K562 (cell line): ENCODE measurements at regions not wholly inside any gene's neighbourhood (a gene's known extent, or its start where the extent isn't known, plus 50 kb on each side); places are given as distances from the start of the nearest gene placed in this dataset.

Source experiments
- ATAC-seq: fragments of 200-7000 bp; cut with Tn5 transposase; 3 replicates; pipeline ENCODE4 v1.9.1; 2020; ENCODE audit warnings: moderate library complexity
- BruUV-seq: library from RNA; stranded (reverse); fragments of 400-500 nt; replicated peaks from 2 replicates; lab custom pipeline; 2021; lab: Mats Ljungman, UMichigan
- CTCF ChIA-PET: fragments of 300-600 bp; formaldehyde crosslinking; extraction: SDS; loops from one replicate; lab custom pipeline; 2021; ENCODE audit warnings: low intra/inter-chr PET ratio; lab: Yijun Ruan, JAX
- POLR2A ChIA-PET: fragments of 300-600, 350-650 bp; sonication (Branson Sonifier 250); formaldehyde crosslinking; extraction: SDS; loops from one replicate; lab custom pipeline; 2021; ENCODE audit warnings: antibody characterized with exemption, inconsistent platforms; lab: Yijun Ruan, JAX
- DNase-seq, 4 experiments: peaks; one replicate each; pipeline versions ENCODE4 v3.0.0 to v3.0.0-alpha.2; 2011 to 2018; ENCODE audit warnings: low spot score in 3 of 4, mixed read lengths in 3 of 4; ENCODE audit errors: extremely low read depth in 1 of 4
- FAIRE-seq: peaks from 2 replicates; lab custom pipeline; 2011; peaks lifted over from hg19 to GRCh38; lab: Jason Lieb, UNC
- H2AFZ ChIP-seq: 2 replicates; pipeline ENCODE4 v1.6.0; 2011; ENCODE audit warnings: low read depth, low read length, control low read depth, inconsistent platforms
- H3K27ac ChIP-seq: fragments of 200-600 bp; 3 replicates; pipeline ENCODE4 v1.8.0; 2011; ENCODE audit warnings: low read depth, mild to moderate bottlenecking, control low read depth, inconsistent platforms, low read length, moderate library complexity, mixed read lengths; ENCODE audit errors: extremely low read depth
- H3K27me3 ChIP-seq, 2 experiments: fragments of 300-600 bp in 1 of 2; 2 replicates in 1 of 2; 3 replicates in 1 of 2; pipeline versions ENCODE4 v1.6.0 to v1.8.0; 2011; ENCODE audit warnings: inconsistent platforms in 2 of 2, low read length in 2 of 2, mild to moderate bottlenecking in 1 of 2, mixed read lengths in 1 of 2, moderate library complexity in 1 of 2; ENCODE audit not compliant: control insufficient read depth in 2 of 2, insufficient read depth in 2 of 2
- H3K36me3 ChIP-seq: fragments of 300-600 bp; 3 replicates; pipeline ENCODE4 v1.8.0; 2011; ENCODE audit warnings: mild to moderate bottlenecking, low read length, inconsistent platforms; ENCODE audit not compliant: control insufficient read depth, insufficient read depth
- H3K4me1 ChIP-seq, 2 experiments: fragments of 200-600 bp in 1 of 2; replicated peaks in 1 of 2; 2 replicates in 1 of 2; 3 replicates in 1 of 2; pipeline versions ENCODE4 v1.5.1 to v1.8.0; 2011; ENCODE audit warnings: inconsistent platforms in 2 of 2, low read length in 2 of 2, mild to moderate bottlenecking in 1 of 2, mixed read lengths in 1 of 2, moderate library complexity in 1 of 2; ENCODE audit not compliant: control insufficient read depth in 2 of 2, insufficient read depth in 2 of 2
- H3K4me2 ChIP-seq: 2 replicates; pipeline ENCODE4 v1.6.1; 2011; ENCODE audit warnings: low read length, control low read depth, inconsistent platforms, mixed read lengths; ENCODE audit not compliant: insufficient read depth
- H3K4me3 ChIP-seq: fragments of 200-600 bp; sonication (generic), shearing (Covaris generic); 2 replicates; pipeline ENCODE4 v1.5.1; 2016; ENCODE audit warnings: control low read depth, inconsistent platforms
- H3K79me2 ChIP-seq: fragments of 200-600 bp; 3 replicates; pipeline ENCODE4 v1.8.0; 2011; ENCODE audit warnings: low read length, inconsistent platforms; ENCODE audit not compliant: control insufficient read depth, insufficient read depth
- H3K9ac ChIP-seq, 2 experiments: 2 replicates each; pipeline versions ENCODE4 v1.6.0 to v1.6.1; 2011; ENCODE audit warnings: low read depth in 2 of 2, low read length in 2 of 2, control low read depth in 1 of 2, inconsistent platforms in 1 of 2, mild to moderate bottlenecking in 1 of 2, mixed read lengths in 1 of 2; ENCODE audit not compliant: insufficient read depth in 1 of 2
- H3K9me1 ChIP-seq: one replicate; pipeline ENCODE4 v1.6.0; 2011; ENCODE audit warnings: inconsistent platforms, mild to moderate bottlenecking, low read length, moderate library complexity; ENCODE audit not compliant: control insufficient read depth, insufficient read depth
- H3K9me3 ChIP-seq: replicated peaks from 2 replicates; pipeline ENCODE4 v1.5.1; 2011; ENCODE audit warnings: low read depth, low read length, inconsistent platforms; ENCODE audit not compliant: control insufficient read depth, insufficient read depth
- H4K20me1 ChIP-seq: replicated peaks from 2 replicates; pipeline ENCODE4 v1.6.1; 2011; ENCODE audit warnings: low read length, inconsistent platforms, mixed read lengths; ENCODE audit not compliant: control insufficient read depth, insufficient read depth
- BCOR ChIP-seq: fragments of 450-650 bp; IDR thresholded peaks from 2 replicates; pipeline ENCODE4 v1.6.1; 2016
- CEBPZ ChIP-seq: fragments of 150-350 bp; IDR thresholded peaks from 2 replicates; pipeline ENCODE4 v1.6.1; 2014; ENCODE audit warnings: low read depth, mild to moderate bottlenecking, low read length, borderline replicate concordance
- FOXA1 ChIP-seq: fragments of 450-650 bp; IDR thresholded peaks from 2 replicates; pipeline ENCODE4 v1.6.1; 2016; ENCODE audit warnings: mild to moderate bottlenecking, borderline replicate concordance
- MAFK ChIP-seq: IDR thresholded peaks from 2 replicates; pipeline ENCODE4 v1.6.1; 2011; ENCODE audit warnings: low read length, improper control_type of control experiment
- PPARD ChIP-seq: fragments of 250-450 bp; sonication (Bioruptor Pico); IDR thresholded peaks from 2 replicates; pipeline ENCODE4 v1.8.0; 2022; ENCODE audit warnings: inconsistent platforms, mild to moderate bottlenecking, moderate library complexity
- SIX5 ChIP-seq, 2 experiments: IDR thresholded peaks; 2 replicates each; pipeline ENCODE4 v1.6.1; 2011; ENCODE audit warnings: low read length in 2 of 2, borderline replicate concordance in 1 of 2, low read depth in 1 of 2, mild to moderate bottlenecking in 1 of 2, moderate library complexity in 1 of 2; ENCODE audit not compliant: insufficient read depth in 1 of 2
- SREBF1 ChIP-seq: fragments of 150-350 bp; IDR thresholded peaks from 2 replicates; pipeline ENCODE4 v1.6.1; 2014; ENCODE audit warnings: antibody characterized with exemption, low read depth, low read length, borderline replicate concordance
- WGBS: fragments of 100-300 bp; shearing (Covaris generic); methylation state at CpG from one replicate; pipeline ENCODE4 v1.1.6; 2016; ENCODE audit warnings: low coverage, mixed read lengths; ENCODE audit not compliant: insufficient coverage; ENCODE audit errors: missing lambda C conversion rate; 5-methylcytosine and 5-hydroxymethylcytosine counted together
- in situ Hi-C: fragments of 300-500 bp; cut with MboI; formaldehyde crosslinking; loops from 4 replicates; pipeline ENCODE4 v1.15.0; 2018; ENCODE audit warnings: inconsistent platforms, mixed read lengths
- intact Hi-C: fragments of 100-400 bp; cut with micrococcal nuclease; formaldehyde crosslinking; loops from 2 replicates; pipeline ENCODE4 v1.14.2; 2022

- in situ Hi-C loops = no loop called here
- Histone ChIP-seq H3K9me3 (no peaks in the 10 kb centered on the region), H3K4me3 (no peak overlapping the region), H4K20me1 (no peaks in the 10 kb centered on the region), H3K9ac (no peak overlapping the region), H2AFZ (no peak overlapping the region), H3K79me2 (no peaks in the 10 kb centered on the region), H3K4me2 (no peak overlapping the region), H3K9me1 (no peaks in the 10 kb centered on the region), H3K4me1 (no peaks in the 10 kb centered on the region), H3K36me3 (no peaks in the 10 kb centered on the region), H3K27me3 (no peaks in the 10 kb centered on the region), H3K27ac (no peak overlapping the region)
- no peak for FAIRE-seq
- DNase-seq = no peak
- no peak for ATAC-seq
- POLR2A ChIA-PET = no interaction called here
- no peak for TF ChIP-seq PPARD
- no peak for TF ChIP-seq BCOR
- CTCF ChIA-PET = no interaction called here
- WGBS = 0% methylated on average over 1 of the region's 1 CpG
- BruUV-seq = no TSS peak
- intact Hi-C loops = no loop called here
Measured at GRCh38 chr6:71404967-71405278, 116.3 kb downstream of the OGFRL1 start.

- no peaks in the 10 kb centered on the region for H3K9me1 ChIP-seq
- TF ChIP-seq FOXA1 = no peak
- no peak for TF ChIP-seq SREBF1
- TF ChIP-seq SIX5 (IDR thresholded peaks at IDR 0.05; ENCODE audit: borderline replicate concordance in 1 of 2, insufficient read depth in 1 of 2, low read depth in 1 of 2, low read length in 2 of 2) = no peak
- no peak for TF ChIP-seq CEBPZ
- no peak for TF ChIP-seq MAFK
Measured at GRCh38 chr6:71405416-71405815, 116.8 kb downstream of the OGFRL1 start.

More at GRCh38 chr6:71405416-71405815, 116.8 kb downstream of the OGFRL1 start:
- FAIRE-seq (no peak), ATAC-seq (no peak), DNase-seq (no peak)
- no peaks in the 10 kb centered on the region for H3K36me3 ChIP-seq
- intact Hi-C loops = no loop called here
- ChIA-PET POLR2A (no interaction called here), CTCF (no interaction called here)
- H3K4me2 ChIP-seq = no peak overlapping the region
- no peaks in the 10 kb centered on the region for H3K79me2 ChIP-seq
- in situ Hi-C loops = no loop called here
- no peak overlapping the region for H3K9ac ChIP-seq
- H4K20me1 ChIP-seq = no peaks in the 10 kb centered on the region
- H3K4me3 ChIP-seq = no peak overlapping the region
- H3K27me3 ChIP-seq = no peaks in the 10 kb centered on the region
- BruUV-seq = no TSS peak
- no peak overlapping the region for H3K27ac ChIP-seq
- WGBS = 0% methylated on average over 1 of the region's 1 CpG
- H3K9me3 ChIP-seq = no peaks in the 10 kb centered on the region
- no peaks in the 10 kb centered on the region for H3K4me1 ChIP-seq
- no peak overlapping the region for H2AFZ ChIP-seq
